ENCODE measurements at regions not wholly inside any gene's neighbourhood (a gene's known extent, or its start where the extent isn't known, plus 50 kb on each side); places are given as distances from the start of the nearest gene placed in this dataset.

DNA sequence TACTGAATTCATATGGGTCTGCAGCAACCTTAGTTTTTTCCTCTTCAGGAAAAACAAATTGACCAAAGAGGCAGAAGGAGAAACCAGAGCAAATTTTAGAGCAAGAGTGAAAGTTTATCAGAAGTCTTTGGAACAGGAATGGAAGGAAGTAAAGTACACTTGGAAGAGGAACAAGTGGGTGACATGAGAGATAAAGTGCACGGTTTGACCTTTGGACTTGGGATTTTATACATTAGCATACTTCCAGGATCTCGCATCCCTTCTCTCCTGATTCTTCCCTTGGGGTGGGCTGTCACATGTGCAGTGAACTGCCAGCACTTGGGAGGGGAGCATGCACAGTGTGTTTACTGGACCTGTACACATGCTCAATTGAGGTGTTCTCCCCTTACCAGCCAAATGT lies 754.8 kb upstream of the ADAMTS5 start:
- TF ChIP-seq, protein P1, sequence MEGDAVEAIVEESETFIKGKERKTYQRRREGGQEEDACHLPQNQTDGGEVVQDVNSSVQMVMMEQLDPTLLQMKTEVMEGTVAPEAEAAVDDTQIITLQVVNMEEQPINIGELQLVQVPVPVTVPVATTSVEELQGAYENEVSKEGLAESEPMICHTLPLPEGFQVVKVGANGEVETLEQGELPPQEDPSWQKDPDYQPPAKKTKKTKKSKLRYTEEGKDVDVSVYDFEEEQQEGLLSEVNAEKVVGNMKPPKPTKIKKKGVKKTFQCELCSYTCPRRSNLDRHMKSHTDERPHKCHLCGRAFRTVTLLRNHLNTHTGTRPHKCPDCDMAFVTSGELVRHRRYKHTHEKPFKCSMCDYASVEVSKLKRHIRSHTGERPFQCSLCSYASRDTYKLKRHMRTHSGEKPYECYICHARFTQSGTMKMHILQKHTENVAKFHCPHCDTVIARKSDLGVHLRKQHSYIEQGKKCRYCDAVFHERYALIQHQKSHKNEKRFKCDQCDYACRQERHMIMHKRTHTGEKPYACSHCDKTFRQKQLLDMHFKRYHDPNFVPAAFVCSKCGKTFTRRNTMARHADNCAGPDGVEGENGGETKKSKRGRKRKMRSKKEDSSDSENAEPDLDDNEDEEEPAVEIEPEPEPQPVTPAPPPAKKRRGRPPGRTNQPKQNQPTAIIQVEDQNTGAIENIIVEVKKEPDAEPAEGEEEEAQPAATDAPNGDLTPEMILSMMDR (IDR thresholded peaks at IDR 0.05; ENCODE audit: low read depth, low read length, poor library complexity, severe bottlenecking) = no peak
- TF ChIP-seq EZH2phosphoT487 (IDR thresholded peaks at IDR 0.05; ENCODE audit: borderline replicate concordance, low read length) = no peak
